WI38 (cell line): ENCODE measurements at regions not wholly inside any gene's neighbourhood (a gene's known extent, or its start where the extent isn't known, plus 50 kb on each side); places are given as distances from the start of the nearest gene placed in this dataset.

Source experiments
- H3K4me3 ChIP-seq: 2 replicates; pipeline ENCODE4 v1.5.1; 2011; ENCODE audit warnings: low read depth, mild to moderate bottlenecking, control low read depth, low read length
- TF ChIP-seq, protein P1 (sequence below): IDR thresholded peaks from 2 replicates; pipeline ENCODE4 v1.5.1; 2012; ENCODE audit warnings: low read depth, mild to moderate bottlenecking, control low read depth, low read length

DNA sequence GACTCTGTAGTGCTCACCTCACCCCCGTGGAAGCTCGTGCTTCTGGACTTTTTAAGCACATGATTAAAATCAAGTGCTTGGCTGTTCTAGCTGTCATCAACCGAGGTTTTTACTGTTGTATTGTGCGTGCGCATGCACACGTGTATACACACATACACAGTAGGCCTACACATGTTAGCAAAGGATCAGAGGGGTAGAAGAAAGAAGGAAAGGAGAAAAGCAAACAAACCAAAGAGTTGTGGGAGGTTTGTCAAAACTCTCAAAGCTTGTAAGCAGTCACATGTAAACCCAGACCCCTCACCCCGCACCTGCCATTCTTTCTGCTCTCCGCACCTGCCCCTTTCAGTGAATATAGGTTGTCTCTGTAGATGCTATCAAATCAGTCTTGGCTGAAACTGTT lies 311.8 kb downstream of the HS3ST1 start:
- TF ChIP-seq, protein P1, sequence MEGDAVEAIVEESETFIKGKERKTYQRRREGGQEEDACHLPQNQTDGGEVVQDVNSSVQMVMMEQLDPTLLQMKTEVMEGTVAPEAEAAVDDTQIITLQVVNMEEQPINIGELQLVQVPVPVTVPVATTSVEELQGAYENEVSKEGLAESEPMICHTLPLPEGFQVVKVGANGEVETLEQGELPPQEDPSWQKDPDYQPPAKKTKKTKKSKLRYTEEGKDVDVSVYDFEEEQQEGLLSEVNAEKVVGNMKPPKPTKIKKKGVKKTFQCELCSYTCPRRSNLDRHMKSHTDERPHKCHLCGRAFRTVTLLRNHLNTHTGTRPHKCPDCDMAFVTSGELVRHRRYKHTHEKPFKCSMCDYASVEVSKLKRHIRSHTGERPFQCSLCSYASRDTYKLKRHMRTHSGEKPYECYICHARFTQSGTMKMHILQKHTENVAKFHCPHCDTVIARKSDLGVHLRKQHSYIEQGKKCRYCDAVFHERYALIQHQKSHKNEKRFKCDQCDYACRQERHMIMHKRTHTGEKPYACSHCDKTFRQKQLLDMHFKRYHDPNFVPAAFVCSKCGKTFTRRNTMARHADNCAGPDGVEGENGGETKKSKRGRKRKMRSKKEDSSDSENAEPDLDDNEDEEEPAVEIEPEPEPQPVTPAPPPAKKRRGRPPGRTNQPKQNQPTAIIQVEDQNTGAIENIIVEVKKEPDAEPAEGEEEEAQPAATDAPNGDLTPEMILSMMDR, result no peak
- H3K4me3 ChIP-seq, result no peak overlapping the region

DNA sequence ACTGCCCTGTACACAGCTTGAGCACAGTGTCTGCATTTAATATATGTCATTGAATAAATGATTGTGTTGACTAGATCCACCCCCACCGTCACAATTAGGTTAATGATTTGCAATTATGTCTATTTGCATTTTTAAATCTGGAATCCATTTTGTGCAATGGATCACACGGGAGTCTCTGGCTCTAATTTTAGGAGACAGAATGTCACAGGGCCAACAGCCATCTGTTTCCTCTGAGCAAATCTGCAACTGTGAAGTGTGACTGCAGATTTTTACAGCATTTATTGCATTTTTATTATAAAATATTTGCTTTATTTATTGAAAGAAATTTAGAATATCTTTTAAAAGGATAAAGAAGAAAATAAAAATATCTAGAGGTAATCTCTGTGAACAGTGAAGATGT lies 316.8 kb downstream of the HS3ST1 start:
- no peak overlapping the region for H3K4me3 ChIP-seq
- TF ChIP-seq, protein P1, result no peak

DNA sequence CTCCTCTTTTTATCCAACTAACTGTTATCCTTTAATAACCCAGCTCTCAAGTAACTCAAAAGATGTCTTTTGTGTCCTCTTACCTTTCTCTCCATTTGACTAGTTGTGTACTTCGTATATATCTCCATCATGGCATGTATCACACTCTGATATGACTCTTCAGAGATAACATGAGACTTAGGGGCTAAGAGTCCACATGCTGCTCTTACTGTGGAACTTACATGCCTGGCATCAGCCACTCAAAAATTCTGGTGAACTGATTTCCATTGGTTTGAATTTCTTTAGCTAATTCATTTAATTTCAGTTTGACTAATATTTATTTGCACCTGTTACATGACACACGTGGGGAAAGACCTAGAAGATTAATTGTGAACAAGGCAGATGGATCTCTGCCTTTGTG lies 317.3 kb downstream of the HS3ST1 start:
- H3K4me3 ChIP-seq, result no peak overlapping the region
- TF ChIP-seq, protein P1, result no peak

DNA sequence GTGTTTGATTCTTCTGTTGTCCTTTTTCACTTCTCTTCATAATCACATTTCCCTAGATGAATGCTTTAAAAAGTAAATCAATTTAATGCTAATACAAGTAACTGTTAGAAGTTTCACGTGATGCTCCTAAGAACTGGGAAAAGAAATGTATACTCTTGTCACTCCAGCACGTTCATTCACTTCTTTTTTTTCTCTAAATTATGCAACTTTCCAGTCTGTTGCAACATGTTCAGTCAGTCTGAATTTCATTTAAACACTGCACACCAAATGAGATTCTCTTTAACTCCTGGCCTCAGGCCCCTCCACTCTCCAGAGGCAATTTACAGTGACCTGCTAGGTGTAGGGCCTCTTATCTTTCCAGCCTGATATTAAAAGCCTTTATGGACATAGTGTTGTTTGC lies 321.9 kb downstream of the HS3ST1 start:
- H3K4me3 ChIP-seq, result no peak overlapping the region
- TF ChIP-seq, protein P1, result no peak

DNA sequence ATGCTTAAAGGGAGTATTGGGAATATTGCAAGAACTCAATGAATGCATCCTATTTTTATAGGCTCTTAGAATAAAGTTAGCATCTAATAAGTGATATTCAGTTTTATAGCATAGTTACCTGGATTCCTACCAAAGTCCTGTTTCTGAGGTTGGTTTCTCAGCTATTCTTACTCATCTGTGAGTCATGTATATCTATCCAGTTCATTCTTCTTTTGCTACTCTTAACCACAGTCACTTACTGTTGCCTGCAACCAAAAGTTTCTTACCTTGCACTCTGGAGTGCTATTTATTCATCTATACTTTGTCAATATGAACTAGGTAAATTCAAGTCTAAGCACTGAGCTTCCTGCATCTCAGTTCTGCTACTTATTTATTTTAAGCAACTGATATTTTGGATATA lies 322.5 kb downstream of the HS3ST1 start:
- TF ChIP-seq, protein P1, result no peak
- H3K4me3 ChIP-seq, result no peak overlapping the region

DNA sequence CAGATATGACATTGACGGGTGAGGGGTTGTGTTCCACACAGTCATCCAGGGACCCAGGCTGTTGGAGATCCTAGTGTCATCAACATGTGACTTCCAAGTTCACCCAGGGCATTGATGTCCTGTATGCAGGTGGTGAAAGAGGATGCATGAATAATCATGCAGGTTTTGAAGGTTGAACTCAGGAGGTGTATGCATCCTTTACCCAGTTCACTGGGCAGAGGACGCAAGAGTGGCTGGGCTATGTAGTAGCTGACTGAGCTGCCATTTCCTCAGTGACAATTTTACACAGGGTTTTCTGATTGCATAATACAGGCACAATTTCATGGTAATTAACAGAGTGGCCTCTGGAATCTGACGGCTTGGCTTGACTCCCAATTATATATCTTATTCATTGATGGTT lies 323.0 kb downstream of the HS3ST1 start:
- no peak overlapping the region for H3K4me3 ChIP-seq
- TF ChIP-seq, protein P1, result no peak

DNA sequence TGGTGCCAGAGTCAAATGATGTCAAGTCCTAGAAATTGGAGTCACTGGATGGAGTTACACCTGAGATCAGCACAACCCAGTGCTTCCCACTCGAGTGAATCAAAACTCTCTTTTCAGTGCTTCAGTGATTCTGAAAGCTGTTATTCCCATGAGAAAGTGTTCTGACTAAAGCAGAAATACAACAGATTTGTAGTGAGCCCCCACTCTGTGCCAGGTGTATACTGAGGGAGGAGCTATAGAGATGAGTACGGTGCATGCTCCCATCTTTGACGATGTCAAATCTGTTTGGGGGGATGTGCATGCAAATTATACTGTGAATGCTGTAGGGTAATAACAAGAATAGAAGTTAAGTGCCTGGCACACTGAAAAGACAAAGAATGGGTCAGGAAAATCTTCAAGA lies 330.2 kb downstream of the HS3ST1 start:
- H3K4me3 ChIP-seq, result no peak overlapping the region
- TF ChIP-seq, protein P1, result no peak

DNA sequence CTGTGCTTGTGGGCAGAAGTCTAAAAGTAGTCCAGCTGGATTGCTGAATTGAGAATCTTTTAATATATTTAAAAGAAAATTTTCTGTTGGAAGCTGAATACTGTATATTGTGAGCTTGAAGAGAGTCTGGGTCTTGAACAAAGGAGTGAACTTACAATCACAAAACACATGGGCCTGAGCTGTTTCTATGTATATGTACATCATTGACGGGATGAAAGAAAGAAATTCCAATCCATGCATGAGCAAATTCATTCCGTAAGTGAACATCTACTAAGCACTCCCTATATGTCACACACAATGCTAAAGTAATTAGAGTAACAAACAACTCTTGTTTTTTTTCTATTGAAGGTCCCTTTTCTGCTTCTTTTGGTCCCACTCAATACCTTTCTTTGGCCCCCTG lies 331.0 kb downstream of the HS3ST1 start:
- no peak overlapping the region for H3K4me3 ChIP-seq

More for the DNA sequence above, 331.0 kb downstream of the HS3ST1 start:
- TF ChIP-seq, protein P1, result no peak
